NCI-H524 (cell line): ENCODE measurements at regions not wholly inside any gene's neighbourhood (a gene's known extent, or its start where the extent isn't known, plus 50 kb on each side); places are given as distances from the start of the nearest gene placed in this dataset.

Experiments used
- DNase-seq, 2 experiments: peaks; one replicate each; lab custom pipeline; 2025; lab: John Stamatoyannopoulos, UW

GRCh38 chr14:95410838-95411237, 91.1 kb upstream of the CLMN start:
- no peak for DNase-seq

GRCh38 chr14:95409477-95410272, 90.0 kb upstream of the CLMN start:
- no peak for DNase-seq

GRCh38 chr14:95408731-95409476, 89.2 kb upstream of the CLMN start:
- DNase-seq = no peak

GRCh38 chr14:95407354-95407753, 87.6 kb upstream of the CLMN start:
- no peak for DNase-seq

GRCh38 chr14:95406756-95407277, 87.1 kb upstream of the CLMN start:
- no peak for DNase-seq

- no peak for DNase-seq
Observed at GRCh38 chr14:95404583-95404982, 84.9 kb upstream of the CLMN start.

- no peak for DNase-seq
Observed at GRCh38 chr14:95402578-95402977, 82.9 kb upstream of the CLMN start.

GRCh38 chr14:95402176-95402575, 82.5 kb upstream of the CLMN start:
- DNase-seq = no peak

GRCh38 chr14:95398630-95399547, 79.2 kb upstream of the CLMN start:
- no peak for DNase-seq

- DNase-seq = no peak
Observed at GRCh38 chr14:95397325-95397724, 77.6 kb upstream of the CLMN start.

GRCh38 chr14:95396221-95396620, 76.5 kb upstream of the CLMN start:
- DNase-seq = no peak

GRCh38 chr14:95395098-95395737, 75.5 kb upstream of the CLMN start:
- DNase-seq = no peak

- no peak for DNase-seq
Observed at GRCh38 chr14:95394297-95395097, 74.8 kb upstream of the CLMN start.

GRCh38 chr14:95392841-95393240, 73.1 kb upstream of the CLMN start:
- DNase-seq = no peak

GRCh38 chr14:95391331-95391730, 71.6 kb upstream of the CLMN start:
- no peak for DNase-seq

- DNase-seq = no peak
Observed at GRCh38 chr14:95389471-95390011, 69.8 kb upstream of the CLMN start.

GRCh38 chr14:95388699-95389098, 69.0 kb upstream of the CLMN start:
- no peak for DNase-seq

GRCh38 chr14:95387826-95388445, 68.2 kb upstream of the CLMN start:
- peak in 1 of 2 experiments; percentile 54 for DNase-seq

- no peak for DNase-seq
Observed at GRCh38 chr14:95386536-95387095, 66.9 kb upstream of the CLMN start.

GRCh38 chr14:95385701-95386100, 66.0 kb upstream of the CLMN start:
- DNase-seq = no peak
